ENCODE measurements at regions not wholly inside any gene's neighbourhood (a gene's known extent, or its start where the extent isn't known, plus 50 kb on each side); places are given as distances from the start of the nearest gene placed in this dataset.
"Not testable (repeated sequence)": the region's sequence is repeated elsewhere in the genome, so short reads cannot be mapped to it uniquely, and the experiment has no call there.

DNA sequence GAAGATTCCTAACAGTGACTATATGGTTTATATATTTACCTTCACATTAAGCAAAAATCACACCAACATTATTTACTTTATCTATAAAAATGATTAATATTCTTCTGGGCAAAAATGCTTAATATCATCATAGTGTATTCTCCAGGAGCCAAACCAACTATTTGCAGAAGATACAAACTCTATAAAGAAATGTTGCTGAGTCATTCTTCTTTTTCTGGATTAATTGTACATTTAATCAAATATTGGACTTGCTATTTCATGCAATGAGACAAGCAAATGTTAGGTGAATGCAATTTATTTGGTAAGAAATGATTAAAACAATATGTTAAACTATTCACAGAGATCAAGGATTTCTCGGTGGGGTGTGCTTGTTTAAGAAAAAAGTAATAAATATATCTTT, 1075.8 kb downstream of the PCDH9 start:
- TF ChIP-seq CTCF (IDR thresholded peaks at IDR 0.05; ENCODE audit: low read depth, low read length) = no peak
- Histone ChIP-seq H3K4me3 (ENCODE audit: low read depth, low read length) (no peak overlapping the region), H3K27me3 (ENCODE audit: insufficient read depth, low read depth, severe bottlenecking) (no peaks in the 10 kb centered on the region), H3K36me3 (no peaks in the 10 kb centered on the region), H3K9me3 (ENCODE audit: severe bottlenecking) (no peaks in the 10 kb centered on the region), H3K27ac (no peak overlapping the region)
- DNase-seq = no peak

DNA sequence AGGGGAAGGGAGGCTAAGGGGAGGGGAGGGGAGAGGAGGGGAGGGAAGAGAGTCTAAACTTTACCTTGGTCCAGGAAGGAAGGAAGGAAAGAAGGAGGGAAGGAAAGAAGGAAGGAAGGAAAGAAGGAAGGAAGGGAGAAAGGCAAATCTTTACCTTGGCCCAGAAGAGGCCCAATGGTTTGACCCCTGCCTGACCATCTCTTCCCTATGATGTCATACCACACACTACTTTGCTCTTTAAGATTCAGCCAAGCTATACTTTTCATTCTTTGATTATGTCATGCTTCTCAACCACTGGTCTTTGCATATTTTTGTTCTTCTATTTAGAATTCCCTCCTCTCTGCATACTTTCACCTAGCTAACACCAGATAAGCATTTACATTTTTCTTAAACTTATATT, 1077.5 kb downstream of the PCDH9 start:
- H3K4me3 ChIP-seq (ENCODE audit: low read depth, low read length) = no peak overlapping the region
- no peaks in the 10 kb centered on the region for H3K27me3 ChIP-seq (ENCODE audit: insufficient read depth, low read depth, severe bottlenecking)
- DNase-seq = no peak
- H3K36me3 ChIP-seq = no peaks in the 10 kb centered on the region
- H3K9me3 ChIP-seq (ENCODE audit: severe bottlenecking) = no peaks in the 10 kb centered on the region
- H3K27ac ChIP-seq = no peak overlapping the region
- TF ChIP-seq CTCF (IDR thresholded peaks at IDR 0.05; ENCODE audit: low read depth, low read length) = no peak

DNA sequence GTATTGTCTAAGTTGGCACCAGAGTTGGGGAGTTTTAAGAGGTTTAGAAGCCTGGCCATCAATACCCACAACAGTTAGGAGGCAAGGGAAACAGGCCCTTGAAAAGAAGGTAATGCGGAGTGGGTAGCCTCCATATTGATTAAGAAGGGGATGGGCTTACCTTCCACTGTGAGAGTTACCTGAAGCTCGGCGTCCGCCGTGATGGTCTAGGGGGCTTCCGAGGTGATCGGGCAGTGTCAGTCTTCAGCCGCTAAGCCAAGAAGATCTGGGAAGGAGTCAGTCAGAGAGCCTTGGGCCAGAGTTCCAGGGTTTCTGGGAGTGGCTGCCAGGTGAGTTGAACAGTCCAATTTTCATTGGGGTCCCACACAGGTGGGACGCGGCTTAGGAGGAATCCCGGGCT, 1085.8 kb downstream of the PCDH9 start:
- H3K27ac ChIP-seq; H3K27me3 ChIP-seq (ENCODE audit: insufficient read depth, low read depth, severe bottlenecking); H3K9me3 ChIP-seq (ENCODE audit: severe bottlenecking); H3K36me3 ChIP-seq; DNase-seq; H3K4me3 ChIP-seq (ENCODE audit: low read depth, low read length): not testable (repeated sequence)

- no peak for TF ChIP-seq CTCF (IDR thresholded peaks at IDR 0.05; ENCODE audit: low read depth, low read length)
- no peak for DNase-seq
Measured at GRCh38 chr13:66139701-66140100, 1090.4 kb downstream of the PCDH9 start.

DNA sequence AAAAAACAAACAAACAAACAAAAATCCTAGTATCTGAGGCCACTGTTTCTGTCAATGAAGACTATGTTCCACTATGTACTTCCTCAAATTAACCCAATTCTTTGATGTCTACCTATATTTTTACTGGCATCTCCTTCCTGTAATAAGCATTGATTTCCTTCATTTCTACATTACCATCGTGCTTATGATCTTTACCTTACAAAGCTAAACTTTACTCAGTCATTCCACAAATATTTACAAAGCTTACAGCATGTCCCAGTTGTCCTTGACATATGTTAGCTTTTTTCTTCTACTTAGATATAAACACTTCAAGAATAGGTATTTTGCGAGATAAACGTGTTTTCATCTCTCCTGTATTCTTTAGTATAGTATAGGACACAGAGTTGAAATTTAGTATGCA, 1090.9 kb downstream of the PCDH9 start:
- H3K27me3 ChIP-seq (ENCODE audit: insufficient read depth, low read depth, severe bottlenecking) = no peaks in the 10 kb centered on the region
- no peaks in the 10 kb centered on the region for H3K9me3 ChIP-seq (ENCODE audit: severe bottlenecking)
- no peak for TF ChIP-seq CTCF (IDR thresholded peaks at IDR 0.05; ENCODE audit: low read depth, low read length)
- DNase-seq = no peak
- no peak overlapping the region for H3K4me3 ChIP-seq (ENCODE audit: low read depth, low read length)
- H3K27ac ChIP-seq = no peak overlapping the region
- no peaks in the 10 kb centered on the region for H3K36me3 ChIP-seq

More at GRCh38 chr13:66139701-66140100, 1090.4 kb downstream of the PCDH9 start:
- Histone ChIP-seq H3K9me3 (ENCODE audit: severe bottlenecking) (no peaks in the 10 kb centered on the region), H3K27ac (no peak overlapping the region), H3K27me3 (ENCODE audit: insufficient read depth, low read depth, severe bottlenecking) (no peaks in the 10 kb centered on the region), H3K36me3 (no peaks in the 10 kb centered on the region), H3K4me3 (ENCODE audit: low read depth, low read length) (no peak overlapping the region)

DNA sequence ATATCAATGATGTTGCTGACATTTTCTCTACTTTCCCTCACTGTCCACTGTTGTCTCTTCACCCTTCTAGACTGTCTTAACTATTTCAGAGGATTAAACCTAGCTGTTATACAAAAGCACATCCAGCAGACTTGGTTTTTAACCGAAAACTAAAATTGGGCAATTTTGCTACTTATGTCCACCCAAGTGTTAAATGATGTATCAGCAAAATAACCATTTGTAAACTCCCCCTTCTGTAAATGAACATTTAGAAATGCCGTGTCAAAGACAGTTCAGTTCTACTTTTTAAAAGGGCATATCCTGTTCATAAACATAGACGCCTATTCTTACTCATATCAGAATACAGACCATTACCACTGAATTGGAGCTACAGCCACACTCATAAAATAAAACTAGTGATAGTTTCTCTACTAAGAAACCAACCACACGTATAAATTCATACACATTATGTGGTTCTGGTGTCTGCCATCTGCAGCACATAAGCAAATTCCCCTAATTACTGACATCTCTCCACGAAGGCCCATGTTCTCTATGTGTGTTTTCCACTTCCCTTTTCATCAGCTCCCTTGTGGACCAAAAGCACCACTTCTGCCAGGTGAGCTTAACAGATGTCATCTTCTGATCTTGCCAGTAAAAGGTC, 1091.8 kb downstream of the PCDH9 start:
- DNase-seq = no peak
- TF ChIP-seq CTCF (IDR thresholded peaks at IDR 0.05; ENCODE audit: low read depth, low read length) = no peak
- Histone ChIP-seq H3K9me3 (ENCODE audit: severe bottlenecking) (no peaks in the 10 kb centered on the region), H3K36me3 (no peaks in the 10 kb centered on the region), H3K27me3 (ENCODE audit: insufficient read depth, low read depth, severe bottlenecking) (no peaks in the 10 kb centered on the region), H3K27ac (no peak overlapping the region), H3K4me3 (ENCODE audit: low read depth, low read length) (no peak overlapping the region)
